NCI-H226 (cell line): ENCODE measurements at regions not wholly inside any gene's neighbourhood (a gene's known extent, or its start where the extent isn't known, plus 50 kb on each side); places are given as distances from the start of the nearest gene placed in this dataset.
"Not testable (repeated sequence)": the region's sequence is repeated elsewhere in the genome, so short reads cannot be mapped to it uniquely, and the experiment has no call there.

Experiments
- DNase-seq: peaks from one replicate; pipeline ENCODE4 v3.0.0-alpha.2; 2015

GRCh38 chr17:14518919-14519318, 218.0 kb downstream of the HS3ST3B1 start:
- not testable (repeated sequence) for DNase-seq

GRCh38 chr17:14514973-14515372, 214.1 kb downstream of the HS3ST3B1 start:
- no peak for DNase-seq

GRCh38 chr17:14513835-14514234, 213.0 kb downstream of the HS3ST3B1 start:
- no peak for DNase-seq

GRCh38 chr17:14510136-14510535, 209.3 kb downstream of the HS3ST3B1 start:
- no peak for DNase-seq

- DNase-seq: no peak
Measured at GRCh38 chr17:14508156-14508555, 207.3 kb downstream of the HS3ST3B1 start.

- DNase-seq: no peak
Measured at GRCh38 chr17:14506364-14506763, 205.5 kb downstream of the HS3ST3B1 start.

GRCh38 chr17:14505606-14506005, 204.7 kb downstream of the HS3ST3B1 start:
- no peak for DNase-seq

GRCh38 chr17:14499976-14500375, 199.1 kb downstream of the HS3ST3B1 start:
- DNase-seq: no peak

- DNase-seq: no peak
Measured at GRCh38 chr17:14498812-14499211, 197.9 kb downstream of the HS3ST3B1 start.

- DNase-seq: no peak
Measured at GRCh38 chr17:14494161-14494560, 193.3 kb downstream of the HS3ST3B1 start.

- no peak for DNase-seq
Measured at GRCh38 chr17:14489986-14490385, 189.1 kb downstream of the HS3ST3B1 start.

GRCh38 chr17:14488958-14489550, 188.2 kb downstream of the HS3ST3B1 start:
- DNase-seq: no peak

- DNase-seq: no peak
Measured at GRCh38 chr17:14487068-14487467, 186.2 kb downstream of the HS3ST3B1 start.

- no peak for DNase-seq
Measured at GRCh38 chr17:14482715-14483114, 181.8 kb downstream of the HS3ST3B1 start.

GRCh38 chr17:14481664-14482063, 180.8 kb downstream of the HS3ST3B1 start:
- no peak for DNase-seq

- DNase-seq: no peak
Measured at GRCh38 chr17:14474591-14474990, 173.7 kb downstream of the HS3ST3B1 start.

- no peak for DNase-seq
Measured at GRCh38 chr17:14471052-14471451, 170.2 kb downstream of the HS3ST3B1 start.

- no peak for DNase-seq
Measured at GRCh38 chr17:14470417-14470816, 169.5 kb downstream of the HS3ST3B1 start.

GRCh38 chr17:14469971-14470370, 169.1 kb downstream of the HS3ST3B1 start:
- DNase-seq: no peak

- no peak for DNase-seq
Measured at GRCh38 chr17:14468858-14469257, 168.0 kb downstream of the HS3ST3B1 start.

- DNase-seq: no peak
Measured at GRCh38 chr17:14461227-14461548, 160.3 kb downstream of the HS3ST3B1 start.

- DNase-seq: no peak
Measured at GRCh38 chr17:14460516-14461226, 159.8 kb downstream of the HS3ST3B1 start.

- DNase-seq: no peak
Measured at GRCh38 chr17:14459955-14460354, 159.1 kb downstream of the HS3ST3B1 start.

GRCh38 chr17:14458724-14459123, 157.8 kb downstream of the HS3ST3B1 start:
- no peak for DNase-seq

- no peak for DNase-seq
Measured at GRCh38 chr17:14454746-14455145, 153.9 kb downstream of the HS3ST3B1 start.
